Renal cortex interstitium (tissue), 11 donors: ENCODE measurements at regions not wholly inside any gene's neighbourhood (a gene's known extent, or its start where the extent isn't known, plus 50 kb on each side); places are given as distances from the start of the nearest gene placed in this dataset.

Experiments
- DNase-seq, 11 donors: peaks; one replicate each; pipeline ENCODE4 v3.0.0-alpha.2; 2013; ENCODE audit warnings: low read depth in 9 of 11, low spot score in 4 of 11; ENCODE audit errors: extremely low read depth in 1 of 11

DNA sequence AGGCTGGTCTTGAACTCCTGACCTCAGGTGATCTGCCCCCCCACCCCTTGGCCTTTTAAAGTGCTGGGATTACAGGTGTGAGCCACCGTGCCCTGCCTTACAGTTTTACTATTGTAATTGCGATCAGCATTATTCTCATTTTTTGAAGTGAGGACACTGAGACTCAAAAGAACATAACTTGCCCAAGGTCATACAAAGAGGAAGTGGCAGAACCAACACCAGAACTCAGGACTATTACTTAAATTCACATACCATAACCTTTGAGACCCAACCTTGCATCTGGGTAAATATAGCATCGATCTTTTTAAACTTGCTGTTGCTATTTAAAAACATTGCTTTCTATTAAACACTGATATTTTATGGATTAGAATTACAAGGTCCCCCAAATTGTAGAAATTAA, 54.2 kb downstream of the FOXI1 start:
- DNase-seq: no peak

DNA sequence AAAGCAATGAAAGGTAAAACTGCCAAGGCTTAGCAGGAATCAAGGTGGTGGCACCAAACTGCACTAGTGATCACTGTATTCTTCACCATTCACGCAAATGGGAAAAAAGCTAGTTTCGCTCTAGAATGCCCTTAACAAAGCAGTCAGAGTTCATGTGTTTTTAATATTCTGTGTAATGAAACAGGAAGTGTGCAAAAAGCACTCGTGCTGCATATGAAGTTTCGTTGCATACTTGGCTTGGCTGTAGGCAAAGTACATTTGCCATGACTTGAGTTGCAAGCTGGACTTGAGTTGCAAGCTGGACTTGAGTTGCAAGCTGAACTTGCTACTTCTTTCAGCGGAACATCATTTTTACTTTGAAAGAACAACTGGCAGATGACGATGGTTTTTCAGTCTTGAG, 55.4 kb downstream of the FOXI1 start:
- DNase-seq: no peak

GRCh38 chr5:170162631-170163321, 57.1 kb downstream of the FOXI1 start:
- no peak for DNase-seq

DNA sequence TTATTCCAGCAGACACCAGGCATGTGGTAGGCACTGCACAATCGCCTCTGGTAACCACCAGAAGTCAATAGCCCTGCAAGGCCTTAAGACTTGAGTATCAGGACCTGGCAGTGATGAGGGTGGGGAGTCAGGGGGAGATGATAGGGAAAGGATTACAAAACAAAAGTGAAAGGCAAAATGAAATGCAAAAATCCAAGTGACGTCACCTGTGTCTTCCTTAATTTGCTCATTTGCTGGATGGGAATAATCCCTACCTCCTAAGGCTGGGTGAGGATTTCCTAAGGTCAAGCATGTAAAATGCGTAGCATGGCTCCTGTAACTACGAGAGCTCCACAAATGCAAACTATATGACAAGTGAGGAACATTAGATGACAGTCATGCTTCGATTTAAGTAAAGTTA, 58.4 kb downstream of the FOXI1 start:
- no peak for DNase-seq

DNA sequence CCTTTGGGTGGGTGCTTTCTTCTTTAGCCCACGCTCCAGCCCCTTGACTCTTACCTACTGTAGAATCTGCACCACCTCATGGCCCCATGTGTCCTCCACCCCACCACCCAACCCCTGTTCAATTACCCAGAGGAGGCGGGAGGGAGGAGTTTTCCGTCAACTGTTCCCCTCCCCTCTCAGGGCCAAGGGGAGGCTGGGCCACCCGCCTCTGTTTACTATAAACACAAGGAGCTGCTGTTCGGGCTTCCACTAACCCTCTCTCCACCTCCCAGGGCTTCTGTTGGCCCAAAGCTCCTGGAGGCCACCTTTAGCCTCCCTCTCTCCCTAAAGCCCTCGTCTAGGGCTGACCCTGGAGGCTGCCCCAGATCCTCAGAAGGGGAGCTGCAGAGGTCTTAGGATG, 59.2 kb downstream of the FOXI1 start:
- no peak for DNase-seq

GRCh38 chr5:170166101-170166500, 60.4 kb downstream of the FOXI1 start:
- no peak for DNase-seq

DNA sequence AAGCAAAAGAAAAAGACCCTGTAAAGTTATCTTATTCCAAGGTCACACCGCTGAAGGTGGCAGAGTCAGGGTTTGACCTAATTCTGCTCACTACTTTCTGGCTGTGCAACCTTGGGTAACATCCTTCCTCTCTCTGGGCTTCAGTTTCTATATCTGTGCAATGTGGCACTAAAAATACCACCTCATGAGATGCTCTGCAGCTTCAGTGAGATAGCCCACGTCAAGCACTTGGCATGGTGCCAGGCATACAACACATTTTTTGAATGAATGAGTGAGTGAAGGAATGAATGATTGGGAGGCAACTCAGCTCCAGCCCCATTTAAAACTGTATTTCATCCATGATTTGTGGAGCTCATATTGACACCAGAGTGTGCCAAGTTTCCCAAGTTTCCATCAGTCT, 62.3 kb downstream of the FOXI1 start:
- no peak for DNase-seq

GRCh38 chr5:170168797-170169196, 63.1 kb downstream of the FOXI1 start:
- no peak for DNase-seq

DNA sequence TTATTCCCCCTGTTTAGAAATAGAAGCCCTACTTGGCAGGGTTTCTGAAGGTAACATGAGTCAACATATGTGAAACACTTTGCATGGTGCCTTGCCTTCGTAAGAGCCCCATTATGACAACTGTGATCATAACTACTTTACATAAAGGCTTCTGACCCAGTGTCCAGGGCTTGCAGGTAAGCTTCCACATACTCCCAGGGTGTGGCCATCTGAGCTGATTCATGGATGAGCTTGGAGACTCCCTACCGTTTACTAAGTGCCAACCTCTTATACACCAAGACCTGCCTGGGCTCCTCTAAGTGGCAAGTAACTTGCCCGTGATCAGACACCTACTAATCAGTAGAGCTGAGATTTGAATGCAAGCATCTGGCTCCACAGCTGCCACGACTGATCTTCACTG, 62.8 kb upstream of the C5orf58 start:
- no peak for DNase-seq

DNA sequence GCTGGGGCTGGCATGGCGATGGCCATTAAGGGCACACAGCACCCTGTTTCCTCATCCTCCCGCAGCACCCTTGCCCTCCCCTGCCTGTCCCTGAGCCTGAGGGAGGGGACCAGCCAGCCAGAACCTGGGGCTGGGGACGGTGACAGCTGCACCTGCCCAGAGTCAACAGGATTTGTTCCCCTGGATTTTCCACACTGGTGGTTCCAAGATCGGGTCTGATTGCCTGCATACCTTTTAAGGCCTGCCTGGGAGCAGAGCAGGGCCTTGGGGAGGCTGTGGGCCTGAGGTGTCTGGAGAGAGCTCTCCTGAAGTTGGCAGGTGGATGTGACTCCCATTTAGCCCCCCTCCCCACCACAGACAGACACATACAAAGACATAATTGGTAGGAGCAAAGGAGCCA, 61.0 kb upstream of the C5orf58 start:
- DNase-seq: peak in 1 of 11 donors; percentile 20

- DNase-seq: no peak
Observed at GRCh38 chr5:170173227-170173626, 59.6 kb upstream of the C5orf58 start.

DNA sequence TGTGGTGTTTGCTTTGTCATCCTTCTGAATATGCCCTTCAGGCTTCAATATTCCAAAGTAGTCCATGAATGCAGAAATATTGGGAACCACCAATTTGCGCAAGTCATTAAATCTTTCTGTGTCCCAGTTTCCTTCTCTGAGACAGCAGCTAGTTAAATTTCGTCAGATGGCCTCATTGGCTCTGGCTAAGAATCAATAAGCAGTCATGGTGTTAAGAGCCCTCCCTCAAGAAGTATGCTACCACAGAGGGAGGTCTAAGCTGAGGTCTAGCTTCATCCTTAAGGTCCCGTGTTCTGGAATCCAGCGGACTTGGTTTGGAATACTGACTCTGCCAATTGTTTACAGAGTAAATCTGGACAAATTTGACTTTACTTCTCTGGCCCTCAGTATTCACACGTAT, 59.1 kb upstream of the C5orf58 start:
- no peak for DNase-seq

DNA sequence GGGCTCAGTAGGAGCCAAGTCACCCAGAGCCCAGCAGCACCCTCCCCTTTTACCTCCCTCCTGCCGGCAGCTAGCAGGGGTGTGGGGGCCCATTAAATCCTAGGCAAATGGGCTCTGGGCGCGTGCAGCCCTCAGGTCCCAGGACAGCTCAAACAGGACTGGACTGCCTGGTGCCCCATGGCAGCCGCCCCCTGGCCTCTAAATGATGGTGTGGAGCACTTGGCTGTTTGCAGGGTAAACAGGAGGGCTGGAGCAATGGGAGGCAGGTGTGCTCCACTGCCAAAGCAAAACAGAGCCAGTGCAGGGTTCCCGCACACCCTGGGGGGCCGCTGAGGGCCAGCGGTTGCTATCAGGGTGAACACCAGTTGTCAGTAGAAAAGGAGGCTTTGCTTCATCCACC, 55.9 kb upstream of the C5orf58 start:
- DNase-seq: no peak

GRCh38 chr5:170178814-170179213, 54.0 kb upstream of the C5orf58 start:
- DNase-seq: no peak

DNA sequence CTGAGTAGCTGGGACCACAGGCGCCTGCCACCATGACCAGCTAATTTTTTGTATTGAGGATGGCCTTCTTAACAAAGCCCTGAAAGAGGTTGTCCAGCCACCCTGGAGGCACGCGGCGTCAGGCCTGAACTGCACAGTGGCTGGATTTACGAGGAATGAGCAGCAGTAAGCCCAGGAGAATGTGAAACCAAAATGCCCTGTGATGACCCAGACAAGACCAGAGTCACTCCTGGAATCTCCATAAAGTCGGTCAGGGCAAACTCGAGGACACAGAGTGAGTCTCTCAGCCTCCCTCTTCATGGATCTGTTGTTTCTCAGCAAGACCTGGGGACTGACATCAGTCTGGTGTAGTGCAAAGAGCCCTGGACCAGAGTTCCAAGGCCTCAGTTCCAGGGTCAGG, 53.2 kb upstream of the C5orf58 start:
- no peak for DNase-seq

- no peak for DNase-seq
Observed at GRCh38 chr5:170181902-170182301, 50.9 kb upstream of the C5orf58 start.

- no peak for DNase-seq
Observed at GRCh38 chr5:170182491-170182890, 50.3 kb upstream of the C5orf58 start.
